Femur (tissue), 1 donor: ENCODE measurements at regions not wholly inside any gene's neighbourhood (a gene's known extent, or its start where the extent isn't known, plus 50 kb on each side); places are given as distances from the start of the nearest gene placed in this dataset.
"Not testable (repeated sequence)": the region's sequence is repeated elsewhere in the genome, so short reads cannot be mapped to it uniquely, and the experiment has no call there.

ENCODE experiments used
- DNase-seq: peaks from one replicate; pipeline ENCODE4 v3.0.0-alpha.2; 2017

DNA sequence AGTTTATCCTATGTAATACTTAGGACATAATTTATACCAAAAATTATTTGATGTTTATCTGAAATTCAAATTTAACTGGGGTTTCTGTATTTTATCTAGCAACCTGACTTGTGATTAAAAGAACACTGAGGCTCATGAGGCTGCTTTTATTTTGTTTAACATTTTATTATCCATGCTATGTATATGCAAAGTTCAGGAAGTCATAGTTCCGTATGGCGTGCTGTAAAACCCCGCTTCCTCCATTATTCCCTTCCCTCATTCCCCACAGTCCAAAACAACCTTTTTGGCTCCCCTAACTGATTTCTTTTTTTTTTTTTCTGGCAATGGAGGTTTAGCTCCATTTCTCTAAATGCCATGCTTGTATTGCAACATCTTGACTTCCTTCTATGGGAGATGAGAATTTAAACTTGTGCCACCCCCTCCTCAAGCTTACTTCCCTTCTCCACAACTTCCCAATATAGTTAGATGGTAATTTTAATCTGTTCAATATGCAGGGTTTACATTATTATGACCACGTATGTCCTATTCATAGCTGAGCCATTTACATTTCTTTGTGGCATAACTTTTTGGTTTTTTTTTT, 138.0 kb upstream of the DNAH14 start:
- DNase-seq: no peak

DNA sequence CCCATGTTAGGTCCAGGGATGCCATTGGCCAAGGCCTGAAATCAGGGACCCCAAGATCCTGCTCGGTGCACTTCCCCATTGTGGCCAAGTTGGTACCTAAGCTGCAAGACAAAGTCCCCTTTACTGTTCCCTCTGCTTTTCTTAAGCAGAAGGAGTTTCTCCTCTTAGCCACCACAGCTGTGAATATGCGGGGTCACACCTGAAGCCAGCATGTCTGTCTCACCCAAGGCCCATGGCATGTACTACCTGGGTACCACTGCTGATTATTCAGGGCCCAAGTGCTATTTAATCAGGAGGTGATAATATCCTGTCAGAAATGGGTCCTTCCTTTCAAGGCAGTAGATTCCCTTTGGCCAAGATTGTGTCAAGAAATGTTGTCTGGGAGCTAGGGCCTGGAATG, 133.9 kb upstream of the DNAH14 start:
- no peak for DNase-seq

DNA sequence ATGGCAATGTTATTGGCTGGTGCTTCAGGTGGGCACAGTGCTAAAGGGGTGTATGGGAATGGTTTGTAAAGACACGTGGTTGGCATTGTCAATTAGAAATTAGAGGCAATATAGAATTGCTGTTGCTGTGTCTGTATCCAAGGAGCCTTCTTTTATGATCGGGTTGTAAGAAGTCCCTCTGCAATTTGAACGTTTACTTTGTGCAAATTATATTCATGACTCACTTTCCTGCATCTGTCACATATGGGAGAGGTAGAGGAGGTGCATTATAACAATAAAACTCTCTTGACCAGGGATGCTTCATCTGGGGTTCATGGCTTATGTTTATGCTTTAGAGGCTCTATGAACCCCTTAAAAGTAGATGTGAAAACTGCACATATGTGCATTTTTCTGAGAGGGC, 130.4 kb upstream of the DNAH14 start:
- no peak for DNase-seq

DNA sequence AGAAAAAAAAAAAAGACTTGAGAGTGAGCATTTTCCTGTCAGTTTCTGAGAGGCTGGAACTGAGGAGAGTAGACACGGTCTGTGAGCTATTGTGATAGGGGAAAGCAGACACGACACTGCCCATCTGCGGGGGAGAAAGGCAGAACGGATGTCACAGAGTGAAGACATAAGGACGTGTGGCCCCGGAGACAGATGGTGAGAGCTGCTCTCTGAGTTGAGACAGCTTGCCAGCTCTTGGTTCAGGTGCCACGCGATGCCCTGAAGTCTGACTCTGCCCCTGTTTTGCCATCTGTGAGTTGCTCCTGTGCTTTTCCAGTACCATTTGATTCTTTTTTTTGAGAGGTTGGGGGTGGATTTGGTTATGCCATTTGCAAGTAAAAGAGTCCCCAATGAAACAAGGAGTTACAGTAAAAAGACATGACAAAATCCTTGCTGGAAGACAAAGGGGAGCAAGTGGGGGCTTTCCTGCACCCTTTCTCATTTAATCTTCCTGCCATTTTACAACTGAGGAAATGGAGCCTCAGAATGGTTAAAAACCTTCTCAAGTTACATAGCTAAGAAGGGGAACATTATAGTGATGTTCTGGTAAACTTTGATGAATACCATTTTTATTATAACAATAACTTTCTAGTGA, 128.9 kb upstream of the DNAH14 start:
- no peak for DNase-seq

DNA sequence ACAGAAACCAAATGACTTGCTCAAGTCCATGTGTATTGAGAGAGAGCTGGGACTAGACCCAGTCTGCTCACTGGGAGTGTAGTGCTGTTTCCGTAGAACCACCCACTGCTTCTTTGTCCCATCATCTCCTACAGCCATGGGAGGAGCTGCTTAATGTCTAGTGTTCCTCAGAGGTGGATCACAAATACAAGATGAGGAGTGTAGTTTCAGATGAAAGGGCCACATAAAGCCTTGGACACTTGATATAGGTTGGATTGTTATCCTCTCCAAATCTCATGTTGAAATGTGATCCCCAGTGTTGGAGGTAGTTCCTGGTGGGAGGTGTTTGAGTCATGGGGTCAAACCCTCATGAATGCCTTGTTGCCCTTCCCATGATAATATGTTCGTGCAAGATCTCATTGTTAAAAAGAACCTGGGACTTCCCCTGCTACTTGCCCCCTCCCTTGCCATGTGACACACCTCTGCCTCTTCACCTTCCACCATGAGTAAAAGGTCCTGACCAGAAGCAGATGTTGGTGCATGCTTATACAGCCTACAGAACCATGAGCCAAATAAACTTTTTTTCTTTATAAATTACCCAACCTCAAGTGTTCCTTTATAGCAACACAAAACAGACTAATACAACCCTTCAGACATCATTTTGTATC, 127.5 kb upstream of the DNAH14 start:
- DNase-seq: no peak

DNA sequence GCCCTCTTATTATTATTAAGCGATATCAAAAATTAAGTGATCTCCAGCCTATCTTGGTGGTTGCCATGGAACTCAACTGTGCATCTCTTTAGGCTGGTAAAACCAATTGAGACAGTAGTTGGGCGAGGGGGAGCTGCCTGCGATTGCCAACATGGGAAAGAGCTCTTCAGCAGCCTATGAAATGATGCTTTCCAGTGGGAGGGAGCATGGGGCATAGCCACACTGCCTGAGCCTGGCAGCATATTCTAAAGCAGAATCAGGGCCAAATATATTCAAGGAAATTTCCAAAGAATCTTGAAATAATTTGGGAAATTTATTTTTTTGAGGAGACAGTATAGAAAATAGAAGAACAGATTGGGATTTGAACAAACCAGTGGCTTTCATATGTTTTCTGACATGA, 126.9 kb upstream of the DNAH14 start:
- no peak for DNase-seq

DNA sequence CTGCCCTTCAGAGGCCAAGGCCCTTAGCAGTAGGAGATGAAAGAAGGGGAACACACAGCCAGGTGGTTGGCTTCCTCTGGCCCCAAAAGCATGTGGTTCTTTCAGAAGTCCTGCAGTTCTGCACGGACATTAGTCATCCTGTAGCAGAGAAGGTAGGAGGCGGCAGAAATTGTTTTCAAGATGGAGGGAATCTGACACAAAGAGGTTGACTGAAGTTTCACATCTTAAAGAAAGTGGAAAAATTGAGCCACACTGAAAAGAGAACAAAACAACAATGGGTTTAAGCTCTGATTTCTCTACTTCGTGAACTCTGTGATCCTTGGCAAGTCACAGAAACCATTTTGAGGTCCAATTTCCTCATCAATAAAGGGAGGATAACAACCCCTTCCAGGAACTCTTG, 125.3 kb upstream of the DNAH14 start:
- DNase-seq: no peak

DNA sequence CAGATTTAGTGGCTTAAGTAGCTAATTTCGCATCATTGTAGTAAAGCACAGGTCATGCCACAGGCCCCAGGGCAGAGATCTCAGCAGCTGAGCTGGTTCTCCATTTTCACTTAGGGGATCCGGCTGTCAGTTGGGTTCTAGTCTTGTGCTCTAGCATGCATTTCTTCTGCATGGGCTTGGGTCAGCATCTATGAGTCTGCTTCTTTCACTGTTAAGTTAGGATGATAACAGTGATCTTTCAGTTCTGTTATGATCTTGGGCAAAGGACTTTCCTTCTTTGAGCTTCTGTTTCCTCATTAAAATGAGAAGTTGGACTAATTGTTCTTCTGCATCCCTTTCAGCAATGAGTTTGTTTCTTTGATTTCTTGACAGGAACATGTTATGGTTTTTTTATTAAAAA, 123.6 kb upstream of the DNAH14 start:
- DNase-seq: no peak

DNA sequence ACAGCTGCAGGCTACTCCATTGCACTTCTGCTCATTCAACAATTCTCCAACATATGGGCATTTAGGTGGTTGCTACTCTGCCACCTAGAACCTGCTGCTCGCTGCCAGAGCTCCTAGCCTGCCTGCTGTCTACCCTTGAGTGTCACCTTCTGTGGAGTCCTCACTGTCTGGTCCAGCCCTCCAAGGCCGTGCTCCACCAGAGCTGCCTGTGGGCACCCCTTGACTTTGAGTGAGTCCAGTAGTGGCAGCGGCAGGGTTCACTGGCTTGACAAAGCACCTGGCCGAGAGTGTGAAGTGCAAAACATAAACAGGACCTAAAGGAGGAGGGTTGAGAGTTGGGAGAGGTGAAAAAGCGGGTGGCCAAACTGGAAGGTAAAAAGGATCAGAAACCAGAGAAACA, 120.3 kb upstream of the DNAH14 start:
- DNase-seq: no peak

DNA sequence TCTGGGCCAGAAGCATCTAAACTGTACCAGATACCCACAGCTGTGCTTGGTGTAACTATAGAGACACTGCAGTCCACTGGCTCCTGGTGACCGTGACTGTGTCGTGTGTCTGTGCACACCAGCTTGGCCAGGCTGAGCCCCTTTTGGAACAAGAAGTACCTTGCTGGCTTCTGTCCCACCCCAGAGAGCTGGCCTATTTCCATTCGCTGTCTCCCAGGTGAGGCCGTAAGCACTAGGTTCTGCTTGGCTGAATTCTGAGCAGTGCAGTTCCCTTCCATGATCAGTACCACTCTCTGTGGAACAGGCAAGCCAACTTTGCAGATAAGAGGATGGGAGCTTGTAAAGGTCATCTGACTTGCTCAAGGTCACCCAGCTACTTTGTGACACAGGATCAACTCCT, 119.9 kb upstream of the DNAH14 start:
- DNase-seq: no peak

DNA sequence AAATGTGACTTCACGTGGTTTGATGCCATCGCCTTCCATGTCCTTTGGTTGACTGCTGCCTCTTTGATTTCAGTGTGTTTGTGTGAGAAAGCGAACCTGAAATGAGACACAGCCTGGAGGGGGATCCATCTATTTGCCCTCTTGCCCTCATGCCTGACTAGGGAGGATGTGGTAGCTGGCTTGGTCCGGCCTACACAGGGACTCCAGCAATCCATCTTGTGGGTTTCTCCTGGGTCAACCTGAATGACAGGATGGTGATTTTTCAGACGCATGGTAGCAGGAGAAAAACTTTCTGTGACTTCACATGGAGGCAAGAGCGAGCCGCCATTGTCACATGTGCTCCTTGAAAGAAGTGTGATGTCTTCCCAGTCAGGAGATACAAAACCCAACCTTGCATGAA, 117.9 kb upstream of the DNAH14 start:
- no peak for DNase-seq

DNA sequence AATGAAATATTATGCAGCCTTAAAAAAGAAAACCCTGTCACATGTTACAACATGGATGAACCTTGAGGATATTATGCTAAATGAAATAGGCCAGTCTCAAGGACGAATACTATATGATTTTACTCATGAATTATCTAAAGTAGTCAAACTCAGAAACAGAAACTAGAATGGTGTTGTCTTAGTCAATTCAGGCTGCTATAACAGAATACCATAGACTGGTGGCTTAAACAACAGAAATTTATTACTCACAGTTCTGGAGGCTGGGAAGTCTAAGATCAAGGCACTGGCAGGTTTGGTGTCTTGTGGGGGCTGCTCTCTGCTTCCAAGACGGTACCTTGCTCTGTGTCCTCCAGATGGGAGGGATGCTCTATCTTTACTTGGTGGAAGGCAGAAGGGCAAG, 113.8 kb upstream of the DNAH14 start:
- DNase-seq: no peak

DNA sequence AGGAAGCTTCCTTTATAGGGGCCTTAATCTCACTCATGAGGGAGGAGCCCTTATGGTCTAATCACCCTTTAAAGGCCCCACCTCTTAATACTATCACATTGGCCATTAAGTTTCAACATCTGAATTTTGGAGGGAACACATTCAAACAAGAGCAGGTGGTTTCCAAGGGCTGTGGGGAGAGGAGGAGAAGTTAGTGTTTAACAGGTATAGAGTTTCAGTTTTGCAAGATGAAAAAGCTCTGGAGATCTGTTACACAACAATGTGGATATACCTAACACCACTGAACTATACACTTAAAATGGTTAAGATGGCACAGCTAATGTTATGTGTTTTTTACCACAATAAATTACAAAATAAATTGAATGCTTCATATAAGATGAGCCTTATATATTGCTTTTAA, 113.4 kb upstream of the DNAH14 start:
- DNase-seq: no peak

DNA sequence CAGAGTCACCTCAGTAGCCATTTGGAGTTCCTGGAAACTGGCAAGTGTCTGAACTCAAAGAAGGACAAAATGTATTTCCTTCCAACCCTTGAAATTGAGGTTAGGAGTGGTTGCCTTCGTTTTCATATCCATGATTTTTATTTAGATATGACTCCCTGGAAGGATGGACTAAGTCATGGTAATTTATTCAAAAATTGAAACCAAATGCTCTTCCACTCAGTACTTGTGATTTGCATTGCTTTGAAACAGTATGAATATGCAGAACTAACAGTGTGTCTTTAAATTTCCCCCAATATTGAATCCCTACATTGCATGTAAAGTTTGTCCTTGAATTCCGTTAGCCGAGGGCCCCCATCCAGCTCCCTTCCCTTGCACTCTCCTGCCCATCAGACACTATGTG, 112.1 kb upstream of the DNAH14 start:
- DNase-seq: no peak

DNA sequence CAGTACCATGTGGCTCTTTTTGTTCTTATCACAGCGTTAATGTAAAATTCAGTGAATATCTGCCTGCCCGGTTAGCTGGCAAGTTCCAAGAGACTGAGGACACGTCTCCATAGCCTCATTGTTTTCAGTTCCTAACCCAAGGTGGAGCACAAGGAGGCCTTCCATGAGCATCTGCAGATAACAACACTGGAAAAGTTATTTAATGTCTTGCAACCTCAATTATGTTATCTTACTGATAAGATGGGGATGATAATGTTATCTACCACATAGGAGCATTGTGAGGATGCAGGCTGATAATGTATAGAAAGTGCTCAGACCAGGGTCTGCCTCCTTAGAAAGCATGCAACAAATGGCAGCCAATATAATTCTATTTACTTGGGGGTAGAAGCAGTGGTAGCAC, 109.6 kb upstream of the DNAH14 start:
- no peak for DNase-seq

DNA sequence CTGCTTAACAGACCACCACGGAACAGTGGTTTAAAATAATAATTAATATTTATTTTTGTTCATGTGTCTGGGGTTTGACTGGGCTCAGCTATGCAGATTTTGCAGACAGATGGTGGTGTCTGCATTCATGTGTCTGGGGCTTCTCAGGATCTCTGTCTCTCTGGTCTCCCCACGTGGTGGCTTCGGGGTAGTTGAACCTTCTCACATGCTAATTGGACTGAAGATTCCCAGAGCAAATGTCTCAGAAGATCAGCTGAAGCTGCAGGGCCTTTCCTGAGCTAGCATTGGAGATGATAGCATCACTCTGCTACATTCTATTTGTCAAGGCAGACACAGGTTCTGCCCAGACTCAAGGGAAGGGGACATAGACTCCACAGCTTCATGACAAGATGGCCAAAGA, 109.1 kb upstream of the DNAH14 start:
- no peak for DNase-seq

DNA sequence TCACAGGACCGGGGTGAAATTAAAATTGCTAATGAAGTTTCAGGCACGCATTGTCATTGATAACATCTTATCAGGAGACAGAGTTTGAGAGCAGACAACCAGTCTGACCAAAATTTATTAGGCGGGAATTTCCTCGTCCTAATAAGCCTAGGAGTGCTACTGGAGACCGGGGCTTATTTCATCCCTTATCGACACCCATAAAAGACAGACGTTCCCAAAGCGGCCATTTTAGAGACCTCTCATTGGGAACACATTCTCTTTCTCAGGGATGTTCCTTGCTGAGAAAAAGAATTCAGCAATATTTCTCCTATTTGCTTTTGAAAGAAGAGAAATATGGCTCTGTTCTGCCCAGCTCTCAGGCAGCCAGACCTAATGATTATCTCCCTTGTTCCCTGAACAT, 107.7 kb upstream of the DNAH14 start:
- DNase-seq: not testable (repeated sequence)

DNA sequence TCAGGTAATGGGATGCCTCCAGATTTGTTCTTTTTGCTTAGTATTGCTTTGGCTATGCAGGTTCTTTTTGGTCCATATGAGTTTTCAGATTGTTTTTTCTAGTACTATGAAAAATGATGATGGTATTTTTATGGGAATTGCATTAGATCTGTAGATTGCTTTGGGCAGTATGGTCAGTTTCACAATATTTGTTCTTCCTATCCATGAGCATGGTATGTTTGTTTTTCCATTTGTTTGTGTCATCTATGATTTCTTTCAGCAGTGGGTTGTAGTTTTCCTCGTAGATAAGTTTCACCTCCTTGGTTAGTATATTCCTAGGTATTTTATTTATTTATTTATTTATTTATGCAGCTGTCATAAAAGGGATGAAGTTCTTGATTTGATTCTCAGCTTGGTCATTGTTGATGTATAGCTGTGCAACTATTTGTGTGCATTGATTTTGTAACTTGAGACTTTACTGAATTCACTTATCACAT, 103.9 kb upstream of the DNAH14 start:
- no peak for DNase-seq

DNA sequence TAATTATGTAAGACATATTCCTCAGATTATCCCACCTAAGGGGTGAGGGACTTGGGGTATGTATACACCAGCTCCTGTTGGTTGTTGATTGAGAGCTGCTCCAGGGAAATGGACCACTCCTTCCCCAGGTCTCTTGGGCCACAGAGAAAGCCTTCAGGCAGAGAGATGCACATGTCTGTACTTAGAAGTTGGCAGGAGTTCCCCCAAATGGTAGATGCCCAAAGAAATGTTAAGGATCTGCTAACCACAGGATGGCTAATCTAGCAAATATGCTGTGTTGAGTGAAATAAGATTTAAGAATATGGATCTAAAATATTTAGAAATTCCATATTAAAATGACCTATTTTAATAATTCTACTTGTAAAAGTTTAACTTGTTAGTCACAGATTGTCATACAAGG, 100.8 kb upstream of the DNAH14 start:
- no peak for DNase-seq

DNA sequence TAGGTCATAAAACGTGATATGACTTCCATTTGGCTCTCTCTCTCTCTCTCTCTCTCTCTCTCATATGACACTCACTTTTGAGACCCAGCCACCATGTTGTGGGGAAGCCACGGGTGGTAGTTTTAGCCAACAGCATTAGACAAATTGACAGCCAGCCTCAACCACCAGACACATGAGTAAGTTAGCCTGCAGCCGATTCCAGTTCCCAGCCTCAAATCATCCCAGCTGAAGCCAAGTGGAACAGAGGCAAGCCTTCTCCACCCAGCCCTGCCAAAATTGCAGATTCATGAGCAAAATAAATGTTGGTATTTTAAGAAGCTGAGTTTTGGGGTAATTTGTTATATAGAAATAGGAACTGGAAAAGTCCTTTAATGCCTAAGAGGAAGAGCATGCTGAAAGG, 98.0 kb upstream of the DNAH14 start:
- no peak for DNase-seq

DNA sequence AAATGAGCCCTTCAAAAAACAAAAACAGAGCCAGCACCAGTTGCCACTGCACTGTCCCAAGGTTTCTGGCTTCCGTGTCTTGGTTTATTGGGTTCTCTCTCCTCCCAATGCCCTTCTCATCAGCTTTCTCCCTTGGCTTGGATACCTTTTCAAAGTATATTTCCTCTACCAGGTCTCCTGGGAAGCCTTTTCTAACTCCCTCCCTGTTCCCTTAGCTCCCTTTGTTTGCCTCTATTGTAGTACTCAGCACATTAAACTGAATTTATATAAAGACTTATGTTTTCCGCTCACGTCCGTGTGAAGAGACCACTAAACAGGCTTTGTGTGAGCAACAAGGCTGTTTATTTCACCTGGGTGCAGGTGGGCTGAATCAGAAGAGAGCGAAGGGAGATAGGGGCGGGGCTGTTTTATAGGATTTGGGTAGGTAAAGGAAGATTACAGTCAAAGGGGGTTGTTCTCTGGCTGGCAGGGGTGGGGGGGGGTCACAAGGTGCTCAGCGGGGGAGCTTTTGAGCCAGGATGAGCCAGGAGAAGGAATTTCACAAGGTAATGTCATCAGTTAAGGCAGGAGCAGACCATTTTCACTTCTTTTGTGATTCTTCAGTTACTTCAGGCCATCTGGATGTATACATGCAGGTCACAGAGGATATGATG, 89.7 kb upstream of the DNAH14 start:
- not testable (repeated sequence) for DNase-seq

DNA sequence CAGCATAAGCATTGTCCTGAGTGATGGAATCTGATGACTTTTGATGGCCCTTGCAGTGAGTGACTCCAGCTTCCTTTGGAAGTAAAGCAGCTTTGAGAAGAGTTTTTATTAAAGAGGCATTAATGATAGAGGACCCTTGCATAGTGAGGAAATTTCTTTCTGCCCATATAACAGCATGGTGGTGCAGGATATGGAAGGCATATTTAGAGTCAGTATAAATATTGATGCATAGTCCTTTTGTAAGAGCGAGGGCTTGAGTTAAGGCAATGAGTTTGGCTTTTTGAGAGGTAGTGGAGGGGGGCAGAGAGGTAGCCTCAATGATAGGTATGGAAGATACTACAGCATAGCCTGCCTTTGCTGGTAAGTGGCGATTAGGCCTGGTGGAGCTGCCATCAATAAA, 87.7 kb upstream of the DNAH14 start:
- DNase-seq: not testable (repeated sequence)

DNA sequence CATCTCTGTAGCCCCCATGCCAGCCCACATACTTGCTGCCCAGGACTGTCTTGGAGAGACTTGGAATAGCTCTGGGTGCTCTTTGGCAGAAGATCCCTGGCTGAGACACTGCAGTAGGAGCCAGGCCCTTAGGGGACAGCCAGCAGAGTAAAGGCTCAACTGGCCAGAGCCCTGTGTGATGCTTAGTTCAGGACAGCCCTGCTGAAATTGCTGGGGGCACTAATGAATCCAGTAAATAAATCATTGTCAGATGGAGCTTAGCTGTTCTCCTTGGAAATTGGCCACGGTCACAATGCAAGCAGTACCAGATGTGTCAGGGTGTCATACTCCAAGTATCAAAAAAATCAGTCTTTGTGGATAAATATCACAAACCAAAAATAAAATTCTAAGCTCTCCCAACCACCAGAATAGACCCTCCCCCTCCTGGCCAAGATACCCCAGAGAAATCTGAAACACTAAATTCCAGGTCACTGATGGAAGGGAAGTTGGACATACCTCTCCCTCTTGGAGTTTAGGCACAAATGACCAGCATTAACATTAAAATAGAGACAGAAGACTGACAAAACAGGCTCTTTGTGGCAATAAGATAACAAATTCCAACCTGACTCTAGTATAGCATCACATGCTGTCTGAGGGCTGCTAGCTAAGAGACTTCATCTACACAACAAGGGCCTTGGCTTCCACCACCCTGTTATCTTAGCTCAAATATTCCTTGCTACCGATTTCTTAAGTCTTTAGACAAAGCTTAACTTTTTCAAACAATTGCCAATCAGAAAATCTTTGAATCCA, 83.2 kb upstream of the DNAH14 start:
- DNase-seq: no peak
